Adrenal gland (tissue), 9 donors: ENCODE measurements at regions not wholly inside any gene's neighbourhood (a gene's known extent, or its start where the extent isn't known, plus 50 kb on each side); places are given as distances from the start of the nearest gene placed in this dataset.

Source experiments
- DNase-seq, 7 donors: peaks; one replicate each; pipeline ENCODE4 v3.0.0-alpha.2; 2019 to 2020
- H3K27ac ChIP-seq, 5 donors: fragments of 200-600 bp; sonication (generic) in 4 of 5; 1 replicate in 3 of 5; 2 replicates in 2 of 5; pipeline versions ENCODE4 v1.5.1 to v1.8.0; 2016 to 2020; ENCODE audit warnings: mild to moderate bottlenecking in 1 of 5
- H3K27me3 ChIP-seq: fragments of 200-600 bp; 2 replicates; pipeline ENCODE4 v1.8.0; 2021
- H3K36me3 ChIP-seq, 2 donors: fragments of 200-600 bp; replicated peaks in 1 of 2; 1 replicate in 1 of 2; 2 replicates in 1 of 2; pipeline versions ENCODE4 v1.5.1 to v1.8.0; 2018 to 2022
- H3K4me1 ChIP-seq, 2 donors: fragments of 200-600 bp; replicated peaks in 1 of 2; 1 replicate in 1 of 2; 2 replicates in 1 of 2; pipeline versions ENCODE4 v1.5.1 to v1.8.0; 2018 to 2021
- H3K4me3 ChIP-seq, 4 donors: fragments of 200-600 bp; sonication (generic) in 3 of 4; one replicate each; pipeline ENCODE4 v1.5.1; 2016 to 2018
- H3K9me3 ChIP-seq, 3 donors: fragments of 200-600 bp; sonication (generic) in 1 of 3; replicated peaks in 1 of 3; 1 replicate in 2 of 3; 2 replicates in 1 of 3; pipeline versions ENCODE4 v1.5.1 to v1.8.0; 2016 to 2021
- POLR2A ChIP-seq, 2 donors: fragments of 450-650 bp; IDR thresholded peaks; one replicate each; pipeline ENCODE4 v1.6.1; 2017; ENCODE audit warnings: antibody characterized with exemption in 2 of 2, mild to moderate bottlenecking in 2 of 2, moderate library complexity in 1 of 2
- WGBS, 4 donors: extraction: QIAGEN DNeasy Blood & Tissue Kit in 2 of 4; methylation state at CpG; one replicate each; pipeline versions ENCODE4 v1.1.5 to v1.1.7; 2013 to 2017; 5-methylcytosine and 5-hydroxymethylcytosine counted together
- intact Hi-C, 2 donors: fragments of 100-400 bp; cut with DNase I; formaldehyde crosslinking; loops; one replicate each; pipeline versions ENCODE4 v1.14.1 to v1.15.0; 2022 to 2023
- small RNA-seq, 2 donors: library from RNA; depleted of rRNA; stranded (forward); fragments of <200 nt; gene quantifications; one replicate each; pipeline ENCODE3, GENCODE V24; 2016
- TF ChIP-seq, protein P1 (sequence below), 6 experiments: fragments of 450-650 bp in 4 of 6; fragments of 200-600 bp in 2 of 6; sonication (generic) in 1 of 6; IDR thresholded peaks; 1 replicate in 5 of 6; 2 replicates in 1 of 6; pipeline versions ENCODE4 v1.5.1 to v1.8.0; 2016 to 2021; ENCODE audit warnings: antibody characterized with exemption in 6 of 6, mild to moderate bottlenecking in 2 of 6, moderate library complexity in 1 of 6
- donor health status: healthy with polysubstance abuse.
- donor health status: Bipolar disorder and iron deficiency.
- donor health status: DM: yes; HTN: yes; CAD: no.
- donor health status: DM: no; HTN: no; CAD: no.
- donor health status: DM: no; HTN: no; CAD: no.

DNA sequence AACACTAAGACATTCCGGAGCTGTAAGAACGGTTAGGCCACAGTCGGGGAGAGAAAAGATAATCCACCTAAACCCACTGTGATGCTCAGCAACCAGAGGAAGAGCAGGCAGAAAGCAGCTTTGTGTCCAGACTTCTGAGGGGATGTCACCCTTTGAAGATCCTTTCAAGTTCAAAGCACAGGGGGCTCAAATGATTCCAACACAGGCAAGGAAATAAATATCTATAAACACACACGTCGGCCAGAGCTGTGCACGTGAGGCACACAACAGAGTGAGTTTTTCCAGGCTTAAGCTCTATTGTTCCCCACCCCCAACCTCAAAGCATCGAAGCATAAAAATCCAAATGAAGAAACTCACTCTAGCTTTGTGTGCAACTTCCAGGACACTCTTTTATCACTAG lies 479.0 kb downstream of the DISC1 start:
- H3K27me3 ChIP-seq, result no peaks in the 10 kb centered on the region
- intact Hi-C loops, result no loop called here
- H3K36me3 ChIP-seq, result no peaks in the 10 kb centered on the region
- DNase-seq, result no peak
- H3K4me3 ChIP-seq, result no peak overlapping the region
- H3K9me3 ChIP-seq, result no peaks in the 10 kb centered on the region
- WGBS, 4 donors, result 87 to 92% (median 89%) methylated on average over 7 of the region's 7 CpGs
- TF ChIP-seq, protein P1, sequence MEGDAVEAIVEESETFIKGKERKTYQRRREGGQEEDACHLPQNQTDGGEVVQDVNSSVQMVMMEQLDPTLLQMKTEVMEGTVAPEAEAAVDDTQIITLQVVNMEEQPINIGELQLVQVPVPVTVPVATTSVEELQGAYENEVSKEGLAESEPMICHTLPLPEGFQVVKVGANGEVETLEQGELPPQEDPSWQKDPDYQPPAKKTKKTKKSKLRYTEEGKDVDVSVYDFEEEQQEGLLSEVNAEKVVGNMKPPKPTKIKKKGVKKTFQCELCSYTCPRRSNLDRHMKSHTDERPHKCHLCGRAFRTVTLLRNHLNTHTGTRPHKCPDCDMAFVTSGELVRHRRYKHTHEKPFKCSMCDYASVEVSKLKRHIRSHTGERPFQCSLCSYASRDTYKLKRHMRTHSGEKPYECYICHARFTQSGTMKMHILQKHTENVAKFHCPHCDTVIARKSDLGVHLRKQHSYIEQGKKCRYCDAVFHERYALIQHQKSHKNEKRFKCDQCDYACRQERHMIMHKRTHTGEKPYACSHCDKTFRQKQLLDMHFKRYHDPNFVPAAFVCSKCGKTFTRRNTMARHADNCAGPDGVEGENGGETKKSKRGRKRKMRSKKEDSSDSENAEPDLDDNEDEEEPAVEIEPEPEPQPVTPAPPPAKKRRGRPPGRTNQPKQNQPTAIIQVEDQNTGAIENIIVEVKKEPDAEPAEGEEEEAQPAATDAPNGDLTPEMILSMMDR (IDR thresholded peaks at IDR 0.05), result no peak
- no peak for TF ChIP-seq POLR2A (IDR thresholded peaks at IDR 0.05)
- H3K4me1 ChIP-seq, result no peaks in the 10 kb centered on the region
- H3K27ac ChIP-seq, result no peak overlapping the region

DNA sequence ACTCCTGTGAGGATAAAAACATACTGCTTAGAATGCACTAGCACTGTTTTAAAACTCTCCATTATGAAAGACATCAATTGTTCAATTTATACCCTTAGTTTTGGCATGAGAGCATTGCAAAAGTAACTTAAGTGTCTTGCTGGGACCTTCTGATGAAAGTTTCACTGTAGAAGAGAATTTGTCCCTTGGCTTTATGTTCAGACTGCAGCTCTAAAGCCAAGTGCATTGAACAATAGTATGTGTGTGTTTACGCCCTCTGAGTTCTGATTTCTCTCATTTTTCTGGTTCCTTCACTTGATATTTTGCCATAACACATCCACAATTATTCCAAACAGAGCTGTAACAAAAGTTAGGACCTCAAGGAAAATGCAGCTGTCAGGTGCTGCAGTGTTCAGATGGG lies 474.6 kb downstream of the DISC1 start:
- Histone ChIP-seq H3K27me3 (no peaks in the 10 kb centered on the region), H3K4me3 (no peak overlapping the region), H3K4me1 (no peaks in the 10 kb centered on the region), H3K9me3 (no peaks in the 10 kb centered on the region), H3K36me3 (no peaks in the 10 kb centered on the region), H3K27ac (no peak overlapping the region)
- 88 to 100% (median 93%) methylated on average over 1 of the region's 1 CpG for whole genome bisulfite sequencing, 4 donors
- DNase-seq, result no peak
- TF ChIP-seq, protein P1 (IDR thresholded peaks at IDR 0.05), result no peak
- no peak for TF ChIP-seq POLR2A (IDR thresholded peaks at IDR 0.05)
- intact Hi-C loops, result no loop called here

DNA sequence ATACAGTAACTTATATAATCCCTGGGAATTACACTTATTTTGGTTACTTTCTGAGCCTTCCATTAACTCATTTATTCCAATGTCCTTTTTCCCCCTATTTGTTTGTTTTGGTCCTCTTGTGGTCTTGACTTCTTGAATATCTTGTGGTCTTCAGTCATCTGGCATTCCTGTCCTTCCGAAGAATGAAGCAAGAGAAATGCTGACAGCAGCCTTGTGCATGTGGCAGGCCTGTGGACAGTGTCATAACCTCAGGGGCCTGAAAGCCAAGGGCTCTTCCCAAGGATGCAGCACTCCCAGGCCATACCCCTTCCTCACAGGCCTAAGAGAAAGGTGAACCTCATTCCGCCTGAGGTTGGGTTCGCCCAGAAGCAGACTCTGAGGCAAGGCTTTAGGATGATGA lies 470.2 kb downstream of the DISC1 start:
- 86 to 95% (median 91%) methylated on average over 3 of the region's 3 CpGs for WGBS, 4 donors
- TF ChIP-seq POLR2A (IDR thresholded peaks at IDR 0.05), result no peak
- TF ChIP-seq, protein P1 (IDR thresholded peaks at IDR 0.05), result no peak
- H3K4me3 ChIP-seq, result no peak overlapping the region

More for the DNA sequence above, 470.2 kb downstream of the DISC1 start:
- DNase-seq, result no peak
- intact Hi-C loops, result no loop called here
- no peaks in the 10 kb centered on the region for H3K4me1 ChIP-seq
- no peaks in the 10 kb centered on the region for H3K27me3 ChIP-seq
- no peaks in the 10 kb centered on the region for H3K36me3 ChIP-seq
- H3K27ac ChIP-seq, result no peak overlapping the region
- H3K9me3 ChIP-seq, result no peaks in the 10 kb centered on the region

Small RNAs in the stretch of these regions (small RNA-seq; reads per million reads assigned to genes)
- 0 reads per million in 2 donors for gene BX323014.1
- 0 reads per million in 2 donors for gene RN7SL299P
